ENCODE measurements at regions not wholly inside any gene's neighbourhood (a gene's known extent, or its start where the extent isn't known, plus 50 kb on each side); places are given as distances from the start of the nearest gene placed in this dataset.

DNA sequence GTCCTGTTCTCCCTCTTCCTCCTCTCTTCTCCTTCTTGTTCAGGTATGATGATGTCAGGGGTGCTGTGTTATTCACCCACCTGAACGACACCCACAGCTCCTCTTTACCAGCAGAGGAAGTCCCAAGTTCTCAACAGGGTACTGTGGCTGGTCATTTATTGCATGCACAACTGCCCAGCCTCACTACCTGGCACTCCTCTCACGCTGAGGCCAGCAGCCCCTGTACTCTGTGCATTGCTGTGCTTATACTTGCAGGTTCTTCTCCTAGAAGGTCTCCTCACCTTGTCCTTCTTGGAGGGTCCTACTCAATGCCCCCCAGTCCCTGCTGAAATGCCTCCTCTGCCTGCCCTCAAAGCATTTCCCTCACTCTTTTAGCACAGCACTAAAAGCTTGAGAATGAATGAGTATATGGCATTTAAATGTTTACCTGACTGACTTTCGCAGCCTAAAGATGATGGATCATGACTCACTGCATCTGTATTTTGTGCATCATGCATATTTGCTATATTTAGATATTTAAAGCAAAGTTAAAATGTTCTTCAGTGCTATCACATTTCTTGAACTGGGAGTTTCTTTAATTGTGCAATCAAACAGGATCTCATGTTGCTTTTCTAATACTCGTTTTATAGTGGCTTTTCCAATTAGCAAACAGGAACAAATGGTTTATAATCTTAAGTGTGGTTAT lies 1069.3 kb downstream of the NLGN4Y start:
- H3K27ac Mint-ChIP-seq = no peak overlapping the region
- H3K9me3 Mint-ChIP-seq = no peaks in the 10 kb centered on the region
- no peaks in the 10 kb centered on the region for H3K36me3 Mint-ChIP-seq

DNA sequence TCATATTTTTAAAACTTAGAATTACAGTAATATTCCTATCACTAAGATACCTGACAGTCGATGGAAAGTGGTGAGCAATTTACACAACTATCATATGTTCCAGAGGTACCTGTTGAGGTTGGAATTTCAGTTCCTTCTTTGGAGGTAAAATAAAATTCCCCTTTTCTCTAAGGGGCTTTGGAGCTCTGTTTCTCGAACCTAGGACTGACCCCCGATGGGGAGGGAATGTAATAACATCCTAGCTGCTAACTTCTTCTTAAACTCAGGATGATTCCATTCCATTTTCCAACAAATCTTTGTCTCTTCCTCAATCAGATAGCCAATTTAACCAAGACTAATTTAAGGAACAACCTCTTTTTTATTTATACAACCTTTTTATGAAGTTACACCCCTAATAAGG lies 1069.8 kb downstream of the NLGN4Y start:
- Mint-ChIP-seq H3K4me3 (no peak overlapping the region), H3K9me3 (no peaks in the 10 kb centered on the region), H3K27me3 (no peaks in the 10 kb centered on the region), H3K36me3 (no peaks in the 10 kb centered on the region), H3K4me1 (no peaks in the 10 kb centered on the region), H3K27ac (no peak overlapping the region)
- DNase-seq = no peak

More for the DNA sequence above, 1069.3 kb downstream of the NLGN4Y start:
- no peak overlapping the region for H3K4me3 Mint-ChIP-seq
- no peak for DNase-seq
- H3K27me3 Mint-ChIP-seq = no peaks in the 10 kb centered on the region
- H3K4me1 Mint-ChIP-seq = no peaks in the 10 kb centered on the region

DNA sequence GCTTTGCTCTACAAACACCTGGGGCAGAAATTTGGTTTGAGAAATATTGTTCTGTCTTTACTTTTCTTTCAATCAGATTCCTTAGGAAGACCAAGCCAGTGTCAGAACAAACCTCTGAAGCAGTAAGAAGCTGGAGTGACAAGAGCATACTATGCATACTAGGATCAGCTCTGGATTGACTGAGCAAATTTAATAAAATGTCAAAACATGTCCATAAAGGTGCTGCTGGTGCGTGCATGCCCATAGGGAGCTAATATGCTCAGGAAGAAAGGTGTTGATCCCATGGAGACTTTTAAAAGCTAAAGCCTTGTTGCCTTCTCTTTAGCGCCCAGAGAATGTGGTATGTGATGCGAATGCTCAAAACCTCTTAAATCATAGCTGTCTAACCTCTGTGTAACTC lies 1076.2 kb downstream of the NLGN4Y start:
- no peak overlapping the region for H3K4me3 Mint-ChIP-seq
- H3K4me1 Mint-ChIP-seq = no peaks in the 10 kb centered on the region
- no peak for DNase-seq
- H3K9me3 Mint-ChIP-seq = peaks cover under 1% of the 10 kb centered on the region
- no peak overlapping the region for H3K27ac Mint-ChIP-seq
- H3K27me3 Mint-ChIP-seq = no peaks in the 10 kb centered on the region
- H3K36me3 Mint-ChIP-seq = no peaks in the 10 kb centered on the region

DNA sequence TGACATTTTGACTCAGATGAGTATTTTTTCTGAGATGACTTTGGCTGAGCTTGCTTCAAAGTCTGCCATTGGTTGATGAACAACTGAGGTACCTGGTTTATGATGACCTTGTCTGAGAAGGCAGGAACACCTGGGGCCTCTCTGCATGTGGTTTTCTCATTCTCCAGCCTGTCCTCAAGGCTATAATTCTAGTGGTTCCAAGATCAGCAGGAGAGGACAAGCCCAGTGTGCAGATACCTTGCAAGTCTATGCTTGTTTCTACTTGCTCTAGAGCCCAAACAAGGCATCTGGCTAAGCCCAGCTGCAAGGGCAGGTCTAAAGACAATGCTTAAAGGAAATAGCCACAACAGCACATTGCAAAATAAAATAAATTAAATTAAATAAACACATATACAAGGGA lies 1100.0 kb downstream of the NLGN4Y start:
- H3K9me3 Mint-ChIP-seq = peaks cover 3% of the 10 kb centered on the region
- no peak overlapping the region for H3K4me3 Mint-ChIP-seq
- no peaks in the 10 kb centered on the region for H3K36me3 Mint-ChIP-seq
- DNase-seq = no peak
- no peaks in the 10 kb centered on the region for H3K27me3 Mint-ChIP-seq
- H3K4me1 Mint-ChIP-seq = no peaks in the 10 kb centered on the region
- no peak overlapping the region for H3K27ac Mint-ChIP-seq

DNA sequence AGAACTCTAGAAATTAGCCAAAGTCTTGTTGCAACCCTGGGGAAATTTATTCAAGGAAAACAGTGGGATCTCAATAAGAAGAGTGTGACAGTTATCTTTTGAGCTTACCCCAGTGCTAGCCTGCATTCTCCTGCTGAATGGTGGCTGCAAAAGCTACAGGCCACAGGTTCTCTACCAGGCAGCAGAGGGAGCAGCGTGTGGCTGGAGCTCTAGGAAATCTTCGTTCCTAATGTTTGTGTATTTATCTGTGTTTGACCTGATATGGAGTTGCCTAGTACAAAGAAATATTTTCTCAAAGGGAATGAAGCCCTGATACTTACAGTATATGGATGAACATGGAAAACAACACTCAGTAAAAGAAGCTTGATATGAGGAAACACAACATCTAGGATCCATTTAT lies 1100.6 kb downstream of the NLGN4Y start:
- no peak overlapping the region for H3K4me3 Mint-ChIP-seq
- no peak for DNase-seq
- no peaks in the 10 kb centered on the region for H3K27me3 Mint-ChIP-seq
- H3K36me3 Mint-ChIP-seq = no peaks in the 10 kb centered on the region
- H3K27ac Mint-ChIP-seq = no peak overlapping the region
- H3K4me1 Mint-ChIP-seq = no peaks in the 10 kb centered on the region
- H3K9me3 Mint-ChIP-seq = peaks cover 3% of the 10 kb centered on the region

DNA sequence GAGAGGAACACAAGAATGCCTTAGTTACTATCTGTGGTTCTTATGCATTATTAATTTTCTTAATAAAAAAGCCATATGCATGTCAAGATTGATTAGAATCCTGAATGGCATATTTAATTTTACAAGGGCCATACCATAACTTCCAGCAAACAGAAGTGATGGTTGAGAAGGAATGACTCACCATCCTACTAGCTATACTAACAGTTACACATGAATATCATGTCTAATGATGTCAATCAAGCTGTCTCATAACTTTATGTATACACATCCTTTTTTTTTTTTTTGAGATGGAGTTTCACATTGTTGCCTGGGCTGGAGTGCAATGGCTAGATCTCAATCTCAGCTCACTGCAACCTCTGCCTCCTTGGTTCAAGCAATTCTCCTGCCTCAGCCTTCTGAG lies 1123.9 kb downstream of the NLGN4Y start:
- no peak for DNase-seq
- Mint-ChIP-seq H3K27me3 (no peaks in the 10 kb centered on the region), H3K4me1 (no peaks in the 10 kb centered on the region), H3K4me3 (no peak overlapping the region), H3K9me3 (no peaks in the 10 kb centered on the region), H3K36me3 (no peaks in the 10 kb centered on the region), H3K27ac (no peak overlapping the region)

DNA sequence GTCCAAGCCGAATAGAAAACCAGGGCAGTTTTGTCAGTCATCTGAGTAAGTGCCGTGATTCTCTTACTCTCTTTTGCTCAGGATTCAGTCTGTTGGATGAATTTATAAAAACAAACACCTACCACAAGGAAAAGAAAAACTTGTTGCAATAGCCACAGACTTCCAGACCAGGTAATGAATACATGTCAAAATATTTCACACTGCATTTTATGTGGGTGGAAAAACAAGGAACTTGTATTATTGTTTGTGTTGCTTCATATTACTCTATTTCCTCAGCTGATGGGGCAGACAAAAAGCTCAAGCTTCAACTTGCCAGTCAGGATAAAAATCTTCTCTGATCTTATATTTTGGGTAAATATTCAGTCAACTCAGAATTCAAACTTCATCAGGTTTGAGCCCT lies 1125.7 kb downstream of the NLGN4Y start:
- DNase-seq = no peak
- no peak overlapping the region for H3K4me3 Mint-ChIP-seq
- no peaks in the 10 kb centered on the region for H3K9me3 Mint-ChIP-seq
- H3K27me3 Mint-ChIP-seq = no peaks in the 10 kb centered on the region
- H3K4me1 Mint-ChIP-seq = no peaks in the 10 kb centered on the region
- no peaks in the 10 kb centered on the region for H3K36me3 Mint-ChIP-seq
- no peak overlapping the region for H3K27ac Mint-ChIP-seq

DNA sequence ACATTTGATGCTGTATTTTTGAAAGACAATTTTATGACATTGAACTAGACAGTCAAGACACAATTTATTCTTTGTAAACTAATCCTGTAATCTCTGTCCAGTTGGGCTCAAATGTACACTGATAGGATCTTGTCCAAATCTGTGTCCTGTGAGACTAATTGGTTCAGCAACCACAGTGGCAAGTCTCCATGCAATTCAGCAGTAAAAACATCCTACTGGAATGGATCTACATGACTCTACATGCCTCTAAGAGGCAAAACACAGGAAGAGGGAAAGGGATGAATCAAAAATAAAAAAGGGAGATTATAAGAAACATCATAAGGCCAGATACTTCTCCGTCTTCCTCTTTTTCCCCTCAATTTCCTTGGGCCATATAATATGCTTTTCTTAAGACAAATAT lies 1164.2 kb downstream of the NLGN4Y start:
- no peak for DNase-seq
- peaks cover 5% of the 10 kb centered on the region for H3K9me3 Mint-ChIP-seq
- H3K4me3 Mint-ChIP-seq = no peak overlapping the region
- no peaks in the 10 kb centered on the region for H3K27me3 Mint-ChIP-seq
- H3K4me1 Mint-ChIP-seq = no peaks in the 10 kb centered on the region
- no peak overlapping the region for H3K27ac Mint-ChIP-seq
- H3K36me3 Mint-ChIP-seq = no peaks in the 10 kb centered on the region

DNA sequence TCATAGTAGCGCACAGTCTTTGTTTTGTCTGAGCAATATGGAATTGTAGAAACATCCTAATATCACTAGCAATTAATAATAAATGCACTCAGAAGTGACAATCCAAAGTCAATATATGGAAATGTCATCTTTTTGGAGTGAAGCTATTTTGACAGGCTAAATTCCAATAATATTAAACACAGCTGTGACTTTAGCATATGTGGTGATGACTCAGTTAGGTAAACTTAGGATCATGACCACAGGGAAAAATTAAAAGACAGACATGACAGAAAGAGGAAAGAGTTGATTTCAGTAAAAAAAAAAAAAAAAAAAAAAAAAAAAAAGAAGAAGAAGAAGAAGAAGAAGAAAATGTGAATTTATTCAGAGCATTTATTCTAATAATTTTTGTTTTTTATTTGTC lies 1165.7 kb downstream of the NLGN4Y start:
- Mint-ChIP-seq H3K4me3 (no peak overlapping the region), H3K27ac (no peak overlapping the region), H3K9me3 (no peaks in the 10 kb centered on the region), H3K27me3 (no peaks in the 10 kb centered on the region), H3K36me3 (no peaks in the 10 kb centered on the region), H3K4me1 (no peaks in the 10 kb centered on the region)
- DNase-seq = no peak

DNA sequence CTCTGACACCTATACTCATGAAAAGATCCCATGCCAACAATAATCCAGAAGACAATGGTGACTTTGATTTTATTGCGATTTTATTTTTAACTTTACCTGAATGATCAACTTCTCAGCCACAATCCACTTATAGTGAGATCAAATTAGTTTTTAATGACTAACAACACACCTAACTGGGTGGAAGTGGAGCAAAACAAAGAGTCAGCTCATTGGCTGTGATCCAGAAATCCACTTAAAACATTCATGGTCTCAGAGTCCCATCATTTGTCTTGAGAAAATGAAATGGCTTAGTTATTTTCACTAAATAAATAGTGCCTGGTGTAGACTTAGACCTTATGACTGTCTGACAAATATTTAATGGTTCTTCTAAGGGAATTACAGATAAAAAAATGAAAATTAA lies 1177.8 kb downstream of the NLGN4Y start:
- no peaks in the 10 kb centered on the region for H3K9me3 Mint-ChIP-seq
- DNase-seq = no peak
- no peak overlapping the region for H3K27ac Mint-ChIP-seq
- no peaks in the 10 kb centered on the region for H3K27me3 Mint-ChIP-seq
- H3K4me3 Mint-ChIP-seq = no peak overlapping the region
- no peaks in the 10 kb centered on the region for H3K36me3 Mint-ChIP-seq
- H3K4me1 Mint-ChIP-seq = no peaks in the 10 kb centered on the region

DNA sequence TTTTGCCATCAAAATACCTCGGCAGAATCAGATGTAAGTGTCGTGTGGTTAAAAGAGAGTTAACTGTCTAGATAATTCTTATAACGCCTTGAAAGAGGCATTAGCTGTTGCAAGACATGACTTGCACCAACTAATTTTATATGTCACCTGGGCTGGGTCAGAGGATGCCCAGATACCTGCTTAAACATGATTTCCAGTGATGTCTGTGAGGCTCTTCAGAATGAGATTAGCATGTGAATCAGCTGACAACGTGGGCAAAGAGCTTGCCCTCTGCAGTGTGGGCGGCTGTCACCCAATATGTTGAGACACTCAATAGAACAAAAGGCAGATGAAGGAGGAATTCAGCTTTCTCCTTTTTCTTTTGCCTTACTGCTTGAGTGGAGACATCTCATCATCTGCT lies 1180.6 kb downstream of the NLGN4Y start:
- Mint-ChIP-seq H3K36me3 (no peaks in the 10 kb centered on the region), H3K4me1 (no peaks in the 10 kb centered on the region), H3K27ac (no peak overlapping the region), H3K27me3 (no peaks in the 10 kb centered on the region), H3K4me3 (no peak overlapping the region), H3K9me3 (no peaks in the 10 kb centered on the region)
- DNase-seq = no peak

DNA sequence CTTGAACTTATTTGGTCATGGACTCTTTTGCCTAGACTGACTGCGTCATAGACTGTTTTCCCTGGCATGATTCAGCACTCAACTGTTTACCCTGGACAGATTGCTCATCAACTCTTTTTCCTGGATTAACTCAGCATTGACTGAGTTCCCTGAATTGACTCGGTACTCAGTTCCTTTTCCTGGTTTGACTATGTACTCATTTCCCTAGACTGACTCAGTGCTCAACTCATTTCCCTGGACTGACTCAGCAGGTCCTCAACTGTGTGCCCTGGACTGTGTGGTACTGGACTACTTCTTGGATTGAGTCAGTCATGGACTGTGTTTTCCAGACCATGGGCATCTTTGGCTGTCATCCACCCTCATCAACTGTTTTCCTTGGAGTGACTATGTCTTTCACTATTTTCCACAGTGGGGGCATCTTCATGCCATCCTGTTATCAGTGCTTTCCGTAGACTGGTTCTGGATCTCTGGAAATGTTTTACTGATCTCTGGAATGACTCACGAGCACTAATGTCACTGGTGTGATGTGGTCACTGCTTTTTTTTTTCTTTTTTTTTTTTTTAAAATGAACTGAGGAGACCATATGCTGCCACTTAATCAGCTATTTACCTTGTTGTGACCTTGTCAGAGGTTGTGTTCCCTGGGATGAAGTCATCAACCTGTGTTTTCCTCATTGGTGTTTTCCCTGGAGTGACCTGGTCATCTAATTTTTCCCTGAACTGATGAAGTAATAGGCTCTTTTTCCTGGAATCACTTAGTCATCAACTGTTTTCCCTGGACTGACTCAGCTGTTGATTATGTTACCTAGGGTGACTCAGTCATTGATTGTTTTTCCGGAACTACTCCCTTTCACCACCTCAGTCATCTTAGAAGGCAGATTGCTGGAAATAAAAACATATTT lies 1225.5 kb downstream of the NLGN4Y start:
- Mint-ChIP-seq H3K27me3 (no peaks in the 10 kb centered on the region), H3K4me1 (no peaks in the 10 kb centered on the region), H3K36me3 (no peaks in the 10 kb centered on the region), H3K4me3 (no peak overlapping the region), H3K9me3 (peaks cover 6% of the 10 kb centered on the region), H3K27ac (no peak overlapping the region)
- no peak for DNase-seq

DNA sequence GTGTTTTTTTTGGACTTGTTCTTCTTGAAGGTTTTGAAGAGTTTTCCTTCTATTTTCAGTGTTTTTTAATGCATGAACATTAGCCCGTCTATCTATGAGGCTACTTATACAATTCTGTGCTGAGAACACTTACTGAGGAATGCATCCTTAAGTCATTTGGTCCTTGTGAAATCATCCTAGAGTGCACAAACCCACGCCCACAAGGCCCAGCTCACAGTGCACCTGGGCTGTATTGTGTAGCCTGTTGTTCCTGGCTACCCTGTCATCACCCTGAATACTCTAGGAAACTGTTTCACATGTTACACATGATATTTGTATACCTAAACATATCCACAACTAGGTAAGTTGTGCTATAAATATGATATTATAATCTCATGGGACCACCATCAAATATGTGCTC lies 1226.7 kb downstream of the NLGN4Y start:
- Mint-ChIP-seq H3K9me3 (peaks cover 2% of the 10 kb centered on the region), H3K4me1 (no peaks in the 10 kb centered on the region), H3K27ac (no peak overlapping the region), H3K27me3 (no peaks in the 10 kb centered on the region), H3K36me3 (no peaks in the 10 kb centered on the region), H3K4me3 (no peak overlapping the region)
- no peak for DNase-seq

DNA sequence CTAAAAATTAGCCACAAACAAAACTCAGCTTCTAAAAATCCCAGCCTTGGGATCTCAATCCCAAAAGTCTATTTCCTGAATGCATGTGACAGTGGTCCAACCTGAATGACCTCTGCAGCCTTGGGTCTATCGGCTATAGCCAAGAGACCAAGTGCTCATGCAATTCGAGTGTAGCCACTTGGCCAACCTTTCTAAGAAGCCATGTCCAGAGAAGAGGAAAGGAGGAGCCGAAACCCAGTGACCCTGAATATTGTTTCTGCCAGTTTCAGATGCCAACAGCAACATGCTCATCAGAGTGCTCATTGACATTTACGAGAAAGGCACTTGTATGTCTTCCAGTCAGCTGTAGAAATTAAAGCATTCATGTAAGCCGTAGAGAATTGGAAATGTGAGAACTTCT lies 1231.9 kb downstream of the NLGN4Y start:
- H3K4me3 Mint-ChIP-seq = no peak overlapping the region
- H3K27ac Mint-ChIP-seq = no peak overlapping the region
- no peaks in the 10 kb centered on the region for H3K27me3 Mint-ChIP-seq
- H3K4me1 Mint-ChIP-seq = no peaks in the 10 kb centered on the region
- no peaks in the 10 kb centered on the region for H3K9me3 Mint-ChIP-seq
- H3K36me3 Mint-ChIP-seq = no peaks in the 10 kb centered on the region
- DNase-seq = no peak

DNA sequence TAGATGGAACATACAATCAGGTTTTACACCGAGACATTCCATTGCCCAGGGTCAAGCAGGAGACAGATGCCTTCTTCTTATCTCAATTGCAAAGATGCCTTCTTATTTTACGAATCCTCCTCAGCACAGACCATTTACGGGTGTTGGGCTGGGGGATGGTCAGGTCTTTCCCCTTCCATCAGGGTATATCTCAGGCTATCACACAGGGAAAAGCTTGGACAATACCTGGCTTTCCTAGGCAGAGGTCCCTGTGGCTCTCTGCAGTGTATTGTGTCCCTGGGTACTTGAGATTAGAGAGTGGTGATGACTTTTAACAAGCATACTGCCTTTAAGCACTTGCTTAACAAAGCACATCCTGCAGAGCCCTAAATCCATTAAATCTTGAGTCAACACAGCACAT lies 1249.2 kb downstream of the NLGN4Y start:
- DNase-seq = no peak
- Mint-ChIP-seq H3K36me3 (no peaks in the 10 kb centered on the region), H3K27ac (no peak overlapping the region), H3K4me3 (no peak overlapping the region), H3K9me3 (peaks cover 1% of the 10 kb centered on the region), H3K27me3 (no peaks in the 10 kb centered on the region), H3K4me1 (no peaks in the 10 kb centered on the region)

DNA sequence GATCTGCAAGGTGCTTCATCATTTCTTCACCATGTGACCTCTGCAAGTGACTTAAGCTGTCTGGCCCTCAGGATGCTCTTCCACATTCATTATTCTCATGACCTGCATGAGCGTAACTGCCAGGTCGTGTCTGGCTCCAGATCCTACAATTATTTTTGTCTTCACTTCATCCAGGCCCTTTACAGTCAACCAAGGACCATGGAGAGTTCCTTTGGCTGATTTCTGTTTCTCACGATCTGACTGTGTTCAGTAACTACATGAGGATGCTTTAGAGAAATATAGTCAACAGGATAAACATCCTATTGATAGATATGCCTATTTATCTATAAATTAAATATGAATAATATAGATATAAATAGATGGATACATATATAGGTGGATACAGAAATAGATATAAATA lies 1251.6 kb downstream of the NLGN4Y start:
- peaks cover 1% of the 10 kb centered on the region for H3K9me3 Mint-ChIP-seq
- no peak overlapping the region for H3K4me3 Mint-ChIP-seq
- H3K27ac Mint-ChIP-seq = no peak overlapping the region
- H3K4me1 Mint-ChIP-seq = no peaks in the 10 kb centered on the region
- H3K27me3 Mint-ChIP-seq = no peaks in the 10 kb centered on the region
- DNase-seq = no peak
- no peaks in the 10 kb centered on the region for H3K36me3 Mint-ChIP-seq
